ENCODE measurements at regions not wholly inside any gene's neighbourhood (a gene's known extent, or its start where the extent isn't known, plus 50 kb on each side); places are given as distances from the start of the nearest gene placed in this dataset.

- no peak for TF ChIP-seq CTCF (IDR thresholded peaks at IDR 0.05; ENCODE audit: insufficient read depth, low read depth, low read length, missing control alignments)
- H3K4me3 ChIP-seq (ENCODE audit: low read depth, low read length): no peak overlapping the region
- DNase-seq (ENCODE audit: low read depth): no peak
These were observed 61.4 kb upstream of the STEAP1B start for GRCh38 chr7:22561321-22561811.

GRCh38 chr7:22559829-22560489, 60.0 kb upstream of the STEAP1B start:
- peak; percentile 75 for TF ChIP-seq CTCF (IDR thresholded peaks at IDR 0.05; ENCODE audit: insufficient read depth, low read depth, low read length, missing control alignments)
- DNase-seq (ENCODE audit: low read depth): peak; percentile 84
- no peak overlapping the region for H3K4me3 ChIP-seq (ENCODE audit: low read depth, low read length)

- no peak for TF ChIP-seq CTCF (IDR thresholded peaks at IDR 0.05; ENCODE audit: insufficient read depth, low read depth, low read length, missing control alignments)
- no peak for DNase-seq (ENCODE audit: low read depth)
- H3K4me3 ChIP-seq (ENCODE audit: low read depth, low read length): no peak overlapping the region
These were observed 57.2 kb upstream of the STEAP1B start for GRCh38 chr7:22557167-22557566.

- no peak for TF ChIP-seq CTCF (IDR thresholded peaks at IDR 0.05; ENCODE audit: insufficient read depth, low read depth, low read length, missing control alignments)
- DNase-seq (ENCODE audit: low read depth): no peak
- H3K4me3 ChIP-seq (ENCODE audit: low read depth, low read length): no peak overlapping the region
These were observed 55.5 kb upstream of the STEAP1B start for GRCh38 chr7:22555476-22555875.

- DNase-seq (ENCODE audit: low read depth): no peak
- TF ChIP-seq CTCF (IDR thresholded peaks at IDR 0.05; ENCODE audit: insufficient read depth, low read depth, low read length, missing control alignments): no peak
- no peak overlapping the region for H3K4me3 ChIP-seq (ENCODE audit: low read depth, low read length)
These were observed 54.2 kb upstream of the STEAP1B start for GRCh38 chr7:22554184-22554583.

GRCh38 chr7:22551768-22552513, 52.0 kb upstream of the STEAP1B start:
- DNase-seq (ENCODE audit: low read depth): peak; percentile 88
- no peak for TF ChIP-seq CTCF (IDR thresholded peaks at IDR 0.05; ENCODE audit: insufficient read depth, low read depth, low read length, missing control alignments)
- H3K4me3 ChIP-seq (ENCODE audit: low read depth, low read length): no peak overlapping the region
